HG03196 (cell line): ENCODE measurements at regions not wholly inside any gene's neighbourhood (a gene's known extent, or its start where the extent isn't known, plus 50 kb on each side); places are given as distances from the start of the nearest gene placed in this dataset.
"Not testable (repeated sequence)": the region's sequence is repeated elsewhere in the genome, so short reads cannot be mapped to it uniquely, and the experiment has no call there.

Source experiments
- ATAC-seq: cut with Tn5 transposase; IDR thresholded peaks from one replicate; pipeline ENCODE4 v1.9.1; 2021; ENCODE audit not compliant: unreplicated experiment

DNA sequence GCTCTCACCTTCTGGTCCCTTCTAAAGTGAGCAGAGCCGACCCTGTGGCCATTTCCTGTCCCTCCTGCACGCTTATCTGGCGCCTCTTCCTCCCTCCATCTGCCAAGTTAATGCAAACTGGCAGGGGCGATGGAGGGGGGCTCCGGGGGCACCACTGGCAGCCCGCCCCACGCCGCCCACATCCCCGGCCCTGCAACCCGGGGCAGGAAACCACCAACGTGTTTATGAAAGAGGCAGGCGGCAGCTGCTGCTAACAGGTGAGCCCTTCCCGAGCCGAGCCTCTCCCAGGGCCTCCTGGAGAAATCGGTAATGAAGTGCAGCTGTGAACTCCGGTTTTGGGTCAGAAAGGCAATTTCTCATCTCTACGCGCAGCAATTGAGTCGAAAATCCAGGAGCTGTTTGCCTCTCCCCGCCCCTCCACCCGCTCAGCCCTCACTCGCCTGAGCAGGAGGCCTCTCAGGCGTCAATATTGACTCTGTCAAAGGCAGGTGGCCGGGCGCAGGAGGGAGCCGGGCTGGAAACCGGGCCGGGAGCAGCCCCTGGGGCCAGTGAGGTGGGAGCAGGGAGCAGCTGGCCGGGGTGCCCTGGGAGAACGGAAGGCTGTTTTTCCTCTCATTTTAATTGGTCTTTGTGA, 164.4 kb upstream of the GSE1 start:
- no peak for ATAC-seq

DNA sequence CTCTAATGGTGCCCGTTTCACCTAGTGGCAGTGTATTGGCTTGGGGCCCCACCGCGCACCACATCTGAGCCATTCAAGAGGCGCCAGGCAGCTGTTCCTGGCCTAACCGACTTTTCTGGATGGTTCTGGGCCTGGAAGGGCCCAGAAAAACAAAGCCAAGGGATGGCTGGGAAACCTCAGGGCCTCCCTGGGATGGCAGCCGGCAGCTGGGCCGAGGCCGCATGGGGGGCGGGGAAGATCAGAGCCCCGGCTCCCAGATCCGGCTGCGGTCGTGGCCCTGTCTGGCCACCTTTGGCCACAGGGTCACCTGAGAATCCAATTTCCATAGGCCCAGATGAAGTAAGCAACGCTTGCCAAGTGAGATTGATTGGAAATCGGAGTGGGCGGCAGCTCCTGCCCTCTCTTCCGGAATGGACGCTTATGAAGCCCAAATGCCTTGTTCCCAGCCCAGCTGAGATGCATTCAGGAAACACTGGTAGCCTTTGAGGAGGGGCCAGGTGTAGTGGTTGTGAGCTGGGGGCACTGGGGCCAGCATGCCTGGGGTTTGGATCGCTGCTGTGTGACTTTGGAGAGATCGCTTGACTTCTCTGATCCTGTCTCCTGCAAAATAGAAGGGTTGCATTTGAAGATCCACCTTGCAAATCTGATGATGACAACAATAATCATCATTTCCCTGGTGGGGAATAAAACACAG, 163.8 kb upstream of the GSE1 start:
- ATAC-seq = no peak

DNA sequence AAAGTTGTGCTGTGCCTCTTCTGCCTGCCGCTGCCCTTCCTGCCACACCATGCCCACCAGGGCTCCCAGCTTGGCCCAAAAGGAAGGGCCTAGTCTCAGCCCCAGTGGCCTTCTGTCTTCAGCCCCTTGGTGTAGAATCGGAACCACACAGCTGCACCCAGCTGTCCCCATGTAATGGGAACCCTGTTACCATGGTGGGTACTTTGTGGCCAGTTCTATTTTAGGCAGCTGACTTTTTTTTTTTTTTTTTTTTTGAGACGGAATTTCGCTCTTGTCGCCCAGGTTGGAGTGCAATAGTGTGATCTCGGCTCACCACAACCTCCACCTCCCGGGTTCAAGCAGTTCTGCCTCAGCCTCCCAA, 163.3 kb upstream of the GSE1 start:
- no peak for ATAC-seq

DNA sequence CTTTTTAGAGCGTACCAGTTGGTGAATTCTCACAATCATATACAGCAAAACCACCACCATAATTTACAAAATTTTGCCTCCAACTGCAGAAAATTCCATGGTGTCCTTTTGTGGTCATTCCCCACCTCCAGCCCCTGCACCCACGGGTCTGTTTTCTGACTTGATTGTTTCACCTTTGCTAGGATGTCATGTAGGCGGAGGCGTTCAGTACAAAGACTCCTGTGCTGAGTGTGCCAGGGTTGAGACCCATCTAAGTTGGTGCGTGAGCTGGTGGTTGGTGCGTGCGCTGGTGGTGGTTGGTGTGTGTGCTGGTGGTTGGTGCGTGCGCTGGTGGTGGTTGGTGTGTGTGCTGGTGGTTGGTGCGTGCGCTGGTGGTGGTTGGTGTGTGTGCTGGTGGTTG, 162.0 kb upstream of the GSE1 start:
- ATAC-seq = not testable (repeated sequence)

DNA sequence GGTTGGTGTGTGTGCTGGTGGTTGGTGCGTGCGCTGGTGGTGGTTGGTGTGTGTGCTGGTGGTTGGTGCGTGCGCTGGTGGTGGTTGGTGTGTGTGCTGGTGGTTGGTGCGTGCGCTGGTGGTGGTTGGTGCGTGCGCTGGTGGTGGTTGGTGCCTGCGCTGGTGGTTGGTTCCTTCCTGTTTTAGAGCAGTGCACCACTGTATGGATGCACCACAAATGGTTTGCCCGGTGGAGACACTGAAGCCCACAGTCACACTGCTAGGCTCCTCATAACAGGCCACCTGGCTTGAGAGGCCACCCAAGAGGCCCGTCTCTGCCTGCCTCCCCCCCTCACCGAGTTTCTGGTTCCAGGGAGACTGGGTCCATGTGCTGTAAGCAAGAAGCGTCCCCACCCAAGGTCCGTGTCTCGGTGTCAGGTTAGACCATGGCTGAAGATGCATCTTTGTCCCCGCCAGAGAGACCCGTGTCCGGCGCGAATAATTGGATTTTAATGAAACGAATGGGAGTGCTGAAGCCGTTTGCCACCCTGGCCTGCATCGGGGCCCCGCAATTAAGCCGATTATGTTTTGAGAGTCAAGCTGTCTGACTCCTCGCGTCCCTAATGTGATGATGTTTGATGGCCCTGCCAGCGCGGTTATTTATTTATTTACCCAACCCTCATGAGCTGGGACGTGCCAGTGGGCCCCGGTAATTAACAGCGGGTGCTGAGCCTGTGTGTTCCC, 161.3 kb upstream of the GSE1 start:
- no peak for ATAC-seq

DNA sequence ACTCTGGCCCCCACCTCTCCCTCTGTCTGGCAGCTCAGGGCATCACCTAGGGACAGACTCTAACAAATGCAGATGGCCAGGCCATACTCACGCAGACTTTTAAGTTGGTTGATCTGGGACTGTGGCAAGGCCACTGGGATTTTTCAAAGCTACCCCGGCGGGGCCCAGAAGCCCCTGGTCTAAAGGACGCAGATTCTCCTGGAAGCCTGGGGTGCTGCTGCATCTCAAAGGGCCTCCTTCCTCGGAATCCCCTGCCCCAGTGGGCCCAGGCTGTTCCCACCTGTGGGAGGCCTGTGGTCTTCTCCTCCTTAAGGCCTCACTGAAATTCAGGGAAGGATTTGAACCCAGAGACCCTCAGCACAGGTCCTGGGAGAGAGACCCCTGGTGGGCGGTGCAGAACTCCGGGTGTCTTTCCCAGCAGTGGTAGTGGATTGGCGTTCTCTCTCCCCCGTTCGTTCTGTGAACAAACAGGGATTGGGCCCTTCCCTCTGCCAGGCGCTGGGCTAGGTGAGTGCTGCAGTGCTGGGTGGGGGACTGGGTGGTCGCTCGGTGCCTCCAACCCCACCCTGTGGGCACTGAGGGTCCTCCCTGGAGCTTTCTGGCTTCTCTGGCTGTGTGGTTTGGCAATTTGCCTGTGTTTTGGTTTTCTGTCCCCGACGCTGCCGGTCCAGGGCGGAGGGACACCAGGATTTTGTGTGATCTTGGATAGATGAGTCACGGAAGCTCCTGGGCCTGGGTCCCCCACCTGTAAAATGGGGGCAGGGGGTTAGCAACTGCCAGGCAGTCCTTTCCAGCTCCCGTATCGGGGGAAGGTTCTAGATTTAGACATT, 160.5 kb upstream of the GSE1 start:
- ATAC-seq = no peak

DNA sequence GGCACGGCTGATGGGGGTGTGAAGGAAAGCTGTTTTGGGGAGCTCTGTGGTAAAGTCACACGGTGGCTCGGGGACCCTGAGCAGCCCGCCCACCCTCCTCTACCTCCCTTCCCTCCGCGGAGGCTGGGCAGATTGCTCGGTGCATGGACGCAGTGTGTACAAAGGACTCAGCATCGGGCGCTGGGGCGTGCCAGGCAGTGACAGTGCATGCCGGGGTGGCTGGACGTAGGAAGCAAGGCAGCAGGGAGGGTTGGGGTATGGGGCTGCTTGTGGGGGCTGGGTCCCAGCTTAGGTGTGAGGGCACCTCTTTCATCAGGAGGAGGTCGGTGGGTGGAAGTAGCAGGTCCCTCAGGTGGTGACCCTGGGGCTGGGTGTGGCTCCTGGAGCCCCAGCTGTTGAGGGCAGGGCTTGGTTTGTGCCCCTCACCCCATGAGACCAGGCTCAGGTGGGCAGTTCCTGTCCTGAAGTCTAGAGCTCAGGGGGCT, 159.9 kb upstream of the GSE1 start:
- no peak for ATAC-seq

DNA sequence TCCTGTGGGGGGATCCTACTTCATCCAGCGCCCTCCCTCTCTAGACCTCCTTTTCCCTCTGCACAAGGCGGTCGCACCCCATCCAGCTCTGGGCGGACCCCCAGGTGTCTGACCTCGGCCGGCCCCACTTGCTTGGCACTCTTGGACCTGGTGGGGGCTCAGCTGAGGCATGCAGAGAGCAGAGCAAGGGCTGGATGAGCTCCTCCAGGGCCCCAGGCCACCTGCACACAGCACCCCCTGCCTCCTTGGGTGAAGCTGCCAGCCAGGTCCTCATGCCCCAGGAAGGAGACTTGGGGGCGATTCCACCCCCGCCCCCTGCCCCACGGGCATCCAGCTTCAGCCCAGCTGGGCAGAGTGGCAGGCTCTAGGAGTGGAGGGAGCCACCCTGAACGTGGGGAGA, 159.4 kb upstream of the GSE1 start:
- ATAC-seq = no peak

DNA sequence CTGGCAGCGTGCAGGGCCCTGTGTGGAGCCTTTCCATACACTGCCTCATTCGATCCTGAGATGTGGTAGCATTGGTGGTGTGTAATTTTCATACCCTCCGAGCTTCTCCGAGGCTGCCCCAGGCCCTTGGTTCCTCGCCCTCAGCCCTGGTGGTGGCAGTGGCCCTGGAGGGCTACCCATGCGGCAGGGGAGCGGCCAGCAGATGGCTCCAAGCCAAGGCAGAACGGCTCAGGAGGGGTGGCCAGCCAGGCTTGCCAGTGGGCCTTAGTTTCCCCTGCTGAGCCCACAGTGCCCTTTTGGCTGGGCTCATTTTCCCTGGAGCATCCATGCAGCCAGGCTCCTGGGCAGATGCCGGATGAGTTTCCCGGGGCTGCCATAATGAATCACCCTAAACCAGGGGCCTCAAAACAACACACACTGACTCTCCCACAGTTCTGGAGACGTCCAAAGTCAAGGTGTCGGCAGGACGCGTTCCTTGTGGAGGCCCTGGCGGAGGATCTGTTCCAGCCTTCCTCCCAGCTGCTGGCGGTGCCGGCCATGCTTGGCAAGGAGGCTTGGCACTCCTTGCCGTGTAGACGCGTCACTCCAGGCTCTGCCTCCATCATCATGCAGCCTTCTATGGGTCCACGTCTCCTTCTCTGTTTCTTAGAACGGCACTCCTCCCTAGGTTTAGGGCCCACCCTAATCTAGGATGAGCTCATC, 158.8 kb upstream of the GSE1 start:
- ATAC-seq = no peak

DNA sequence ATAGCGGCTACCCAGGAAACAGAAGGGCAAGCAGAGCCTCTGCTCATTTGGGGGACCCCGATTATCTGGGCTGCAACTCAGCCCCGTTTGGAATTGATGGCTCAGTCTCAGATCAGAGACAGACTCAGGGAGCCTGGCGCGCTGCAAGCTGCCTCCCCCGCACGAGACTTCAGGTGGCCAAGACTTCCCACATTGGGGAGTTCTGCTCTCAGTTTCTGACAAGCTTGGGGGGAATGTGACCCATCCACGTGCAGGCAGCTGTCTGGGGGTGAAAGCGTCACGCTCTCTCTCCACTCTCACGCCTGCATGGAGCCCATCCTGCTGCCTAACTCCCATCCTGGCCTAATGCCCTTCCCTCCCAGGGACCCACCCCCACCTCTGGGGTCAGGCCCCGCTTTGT, 157.6 kb upstream of the GSE1 start:
- ATAC-seq = no peak

DNA sequence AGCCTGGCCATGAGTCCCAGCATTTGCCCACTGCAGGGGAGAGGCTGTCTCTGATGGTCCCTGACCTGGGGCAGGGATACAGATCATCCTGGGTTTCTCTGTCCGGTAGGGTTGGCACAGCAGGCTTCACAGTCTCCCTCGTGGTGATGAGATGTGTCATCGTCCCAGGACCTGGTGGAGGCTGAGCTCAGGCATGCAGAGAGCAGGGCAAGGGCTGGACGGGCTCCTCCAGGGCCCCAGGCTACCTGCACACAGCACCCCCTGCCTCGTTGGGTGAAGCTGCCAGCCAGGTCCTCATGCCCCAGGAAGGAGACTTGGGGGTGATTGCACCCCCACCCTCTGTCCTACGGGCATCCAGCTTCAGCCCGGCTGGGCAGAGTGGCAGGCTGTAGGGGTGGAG, 155.8 kb upstream of the GSE1 start:
- no peak for ATAC-seq

DNA sequence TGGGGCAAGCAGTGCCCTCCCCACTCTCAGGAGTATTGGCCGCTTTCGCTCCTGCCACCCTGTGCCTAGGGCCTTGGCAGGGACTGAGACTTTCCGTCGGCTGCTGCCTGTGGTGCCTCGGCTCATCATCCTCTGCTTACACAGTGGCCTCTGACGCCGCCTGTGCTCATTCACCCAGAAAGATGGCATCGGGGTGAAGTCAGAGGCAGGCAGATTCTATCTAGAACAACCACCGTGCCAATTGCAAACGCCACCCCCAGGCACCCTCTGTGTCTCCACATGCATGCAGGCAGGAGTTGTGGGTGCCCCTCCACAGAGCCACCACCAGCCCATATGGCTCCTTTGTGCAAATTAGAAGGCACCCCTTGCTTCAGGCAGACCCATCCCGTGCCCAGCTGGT, 154.2 kb upstream of the GSE1 start:
- ATAC-seq = no peak

DNA sequence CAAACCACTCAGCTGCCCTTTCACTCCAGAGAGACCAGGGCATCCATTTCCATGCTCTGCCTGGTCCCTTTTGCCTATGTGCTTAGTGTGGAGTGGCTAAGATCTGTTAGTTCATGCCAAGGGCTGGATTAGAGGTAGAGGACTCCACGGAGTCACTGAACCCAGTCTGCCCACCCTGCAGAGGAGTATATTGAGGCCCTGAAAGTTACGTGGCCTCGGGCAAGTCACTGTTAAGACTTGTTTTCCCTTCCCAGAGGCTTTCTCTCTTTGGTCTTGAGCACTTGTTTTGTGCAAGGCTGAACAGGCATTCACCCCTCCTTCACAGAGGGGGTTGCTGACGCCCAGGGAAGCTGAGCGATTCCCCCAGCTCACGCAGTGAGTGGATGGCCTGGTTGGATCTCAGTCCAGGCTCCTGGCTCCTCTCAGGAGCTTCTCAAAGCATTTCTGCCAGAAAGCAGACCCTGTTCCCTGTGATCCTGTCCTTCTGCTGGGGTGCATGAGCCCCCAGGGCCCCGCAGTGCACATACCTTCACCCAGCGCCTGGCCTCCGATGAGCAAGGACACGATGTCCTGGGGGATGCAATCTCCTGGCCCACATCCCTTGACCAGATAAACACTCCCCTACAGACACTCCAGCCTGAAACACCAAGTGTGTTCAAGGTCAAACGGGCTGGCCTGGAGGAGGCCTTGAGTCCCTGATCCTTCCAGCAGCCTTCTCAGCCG, 153.4 kb upstream of the GSE1 start:
- ATAC-seq = no peak

DNA sequence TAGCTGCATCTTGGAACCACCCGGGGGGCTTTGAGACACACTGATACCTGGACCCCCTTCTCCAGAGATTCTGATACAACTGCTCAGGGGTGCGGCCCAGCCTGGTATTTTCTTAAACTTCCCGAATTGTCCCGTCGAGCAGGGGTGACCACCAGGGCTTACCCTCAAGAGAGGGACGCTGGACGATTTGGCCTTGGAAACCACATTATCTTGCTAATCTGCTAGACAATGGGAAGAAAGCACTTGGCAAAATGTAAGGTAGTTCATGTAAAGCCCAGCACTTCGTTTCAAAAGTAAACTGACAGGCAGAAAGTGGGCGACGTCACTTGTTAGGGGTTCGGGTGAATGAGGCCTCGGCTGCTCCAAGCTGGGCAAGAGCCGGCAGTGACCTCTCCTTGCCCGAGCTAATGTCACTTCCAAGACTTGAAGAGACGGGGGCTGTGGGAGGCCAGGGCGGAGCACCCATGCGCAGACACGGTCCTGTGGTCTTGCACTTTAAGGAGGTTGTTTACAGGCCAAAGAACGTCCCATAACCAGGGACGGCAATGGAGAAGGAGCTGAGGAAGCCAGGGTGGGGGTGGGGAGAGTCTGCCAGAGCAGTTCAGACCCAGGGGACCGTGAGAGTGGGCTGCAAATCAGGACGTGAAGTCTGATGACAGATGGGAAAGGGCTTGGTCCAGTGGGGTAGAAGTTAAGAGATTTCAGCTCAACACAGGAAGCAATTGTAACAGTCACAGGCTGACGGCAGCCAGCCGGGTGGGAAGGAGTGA, 152.7 kb upstream of the GSE1 start:
- ATAC-seq = no peak

DNA sequence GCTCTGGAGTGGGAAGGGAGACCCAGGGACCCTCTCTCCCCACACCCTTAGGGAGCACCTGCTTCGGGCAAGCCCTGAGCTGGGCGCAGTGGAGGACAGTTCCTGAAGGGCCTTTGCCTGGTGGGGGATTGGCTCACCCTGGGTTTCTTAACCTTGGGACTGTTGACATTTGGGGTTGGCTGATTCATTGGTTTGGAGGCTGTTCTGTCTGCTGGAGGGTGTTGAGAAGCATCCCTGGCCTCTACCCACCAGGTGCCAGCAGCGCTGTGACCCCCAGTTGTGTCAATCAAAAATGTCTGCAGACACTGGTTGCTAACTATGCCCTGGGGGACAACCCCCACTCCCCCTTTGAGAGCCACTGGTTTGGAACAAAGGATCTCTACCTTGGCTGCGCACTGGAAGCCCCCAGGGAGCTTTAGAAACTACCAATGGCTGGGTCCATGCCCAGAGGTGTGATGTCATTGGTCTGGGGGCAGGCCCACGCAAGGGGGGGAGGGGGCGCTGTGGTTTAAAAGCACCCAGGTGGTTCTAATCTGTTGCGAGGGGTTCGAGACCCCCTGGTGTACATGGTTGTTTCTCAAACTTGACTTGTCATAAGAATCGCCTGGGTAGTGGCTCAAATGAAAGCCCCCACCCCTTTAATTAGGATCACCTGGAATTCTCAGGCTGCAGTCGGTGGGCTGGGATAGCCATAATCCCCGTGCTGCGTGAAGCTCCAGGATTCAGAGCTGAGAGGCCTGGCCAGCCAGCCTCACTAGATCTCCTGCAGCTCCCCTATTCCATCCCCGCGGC, 151.9 kb upstream of the GSE1 start:
- no peak for ATAC-seq

DNA sequence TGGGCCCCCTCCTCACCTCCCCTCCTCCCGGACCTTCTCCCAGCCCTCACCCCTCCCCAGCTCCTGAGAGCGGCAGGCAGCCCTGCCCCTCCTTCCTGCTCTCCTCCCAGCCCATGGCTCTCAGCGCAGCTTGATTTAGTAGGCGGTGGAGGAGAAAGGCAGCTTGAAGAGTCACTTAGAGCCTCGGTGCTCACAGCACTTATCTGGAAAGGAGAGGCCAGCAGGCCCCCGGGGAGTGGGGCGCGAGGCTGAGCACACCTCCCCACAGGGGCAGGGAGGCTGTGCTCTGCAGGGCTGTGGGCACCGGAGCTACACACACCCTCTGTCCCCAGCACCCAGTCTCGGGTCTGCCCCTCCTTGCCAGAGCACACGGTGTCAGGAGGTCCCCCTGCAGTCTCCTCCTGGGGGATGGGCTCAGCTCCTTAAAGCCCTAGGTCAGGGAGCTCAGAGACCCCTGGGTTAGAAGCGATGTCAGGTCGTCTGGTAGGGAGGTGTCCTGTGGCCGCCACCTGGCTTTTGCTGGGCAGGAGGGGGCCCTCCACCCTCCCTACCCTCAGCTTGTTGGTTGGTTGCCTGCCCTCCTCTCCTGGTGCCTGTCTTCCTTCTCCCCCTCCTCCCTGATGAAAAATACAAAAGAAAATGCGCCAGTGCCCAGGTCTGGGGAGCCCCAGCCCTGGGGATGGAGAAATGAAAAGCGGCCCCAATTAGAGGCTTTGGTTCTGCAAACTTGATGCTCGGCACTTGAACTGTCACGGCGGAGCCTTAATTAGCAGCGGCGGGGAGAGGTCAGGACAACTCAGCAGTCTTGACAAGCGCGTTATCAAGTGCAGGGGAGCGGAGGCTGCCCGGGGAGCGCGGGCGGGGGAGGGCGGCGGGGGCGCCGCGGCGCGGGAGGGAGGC, 151.1 kb upstream of the GSE1 start:
- ATAC-seq = no peak

DNA sequence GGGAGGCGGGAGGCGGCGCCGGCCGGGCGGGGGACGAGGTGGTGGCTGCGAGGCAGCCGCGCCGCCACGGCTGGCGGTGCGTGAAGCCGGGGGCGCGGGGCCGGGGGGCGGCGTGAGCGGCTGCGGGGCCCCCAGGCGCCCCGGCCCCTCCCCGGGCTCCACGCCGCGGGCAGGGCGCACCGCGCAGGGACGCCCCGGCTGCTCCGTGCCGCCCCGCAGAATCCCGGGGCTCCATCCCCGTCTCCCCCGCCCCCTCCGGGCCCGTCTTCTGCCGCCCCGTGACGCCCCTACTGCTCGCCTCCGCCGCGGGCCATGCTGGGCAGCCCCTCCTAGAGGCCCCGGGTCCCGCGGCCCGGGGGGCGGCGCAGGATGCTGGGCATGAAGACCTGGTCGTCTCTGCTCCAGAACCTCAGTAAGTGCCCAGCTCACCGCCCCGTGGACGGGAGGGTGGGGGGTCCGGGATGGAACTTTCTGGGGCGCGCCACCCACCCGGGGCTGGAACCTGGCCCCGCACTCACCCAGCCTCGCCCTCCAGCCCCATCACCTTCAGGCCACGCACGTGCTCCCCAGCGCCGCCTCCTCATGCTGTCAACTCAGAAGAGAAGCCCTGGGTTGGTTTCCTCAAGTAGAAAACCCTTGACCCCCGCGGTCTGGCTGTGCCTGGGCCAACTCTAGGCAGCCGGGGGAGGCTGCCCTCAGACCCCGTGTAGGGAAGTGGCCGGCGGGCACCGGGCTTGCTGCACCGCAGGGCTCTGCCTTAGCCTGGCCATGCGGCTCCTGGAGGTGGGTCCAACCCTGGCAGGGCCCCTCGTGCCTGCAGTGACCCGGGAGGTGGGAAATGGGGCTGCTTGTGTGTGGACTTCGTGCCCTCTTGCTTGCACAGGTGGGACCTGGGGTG, 150.2 kb upstream of the GSE1 start:
- ATAC-seq = no peak
